ENCODE measurements at regions not wholly inside any gene's neighbourhood (a gene's known extent, or its start where the extent isn't known, plus 50 kb on each side); places are given as distances from the start of the nearest gene placed in this dataset.
"Not testable (repeated sequence)": the region's sequence is repeated elsewhere in the genome, so short reads cannot be mapped to it uniquely, and the experiment has no call there.

GRCh38 chr9:2497666-2498400 is 123.8 kb upstream of the VLDLR start:
- DNase-seq (ENCODE audit: low spot score): no peak

- DNase-seq (ENCODE audit: low spot score): no peak
Measured at GRCh38 chr9:2502210-2502609, 119.4 kb upstream of the VLDLR start.

DNA sequence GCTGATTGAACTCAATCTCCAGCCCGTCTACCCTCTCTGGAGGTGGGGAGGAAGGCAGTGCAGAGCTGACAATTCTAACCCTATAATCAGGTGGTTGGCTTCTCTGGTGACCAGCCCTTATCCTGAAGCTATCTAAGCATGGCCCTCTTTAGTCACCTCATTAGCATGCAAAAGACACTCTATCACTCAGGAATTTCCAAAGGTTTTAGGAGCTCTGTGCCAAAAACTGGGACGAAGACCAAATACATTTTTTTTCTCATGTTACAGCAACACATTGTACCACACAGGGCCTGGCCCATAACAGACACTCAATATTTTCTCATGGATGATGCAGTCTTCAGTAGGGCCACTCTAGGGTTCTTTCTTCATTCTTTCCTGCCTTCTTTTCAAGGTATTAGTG is 118.8 kb upstream of the VLDLR start:
- DNase-seq (ENCODE audit: low spot score): no peak

DNA sequence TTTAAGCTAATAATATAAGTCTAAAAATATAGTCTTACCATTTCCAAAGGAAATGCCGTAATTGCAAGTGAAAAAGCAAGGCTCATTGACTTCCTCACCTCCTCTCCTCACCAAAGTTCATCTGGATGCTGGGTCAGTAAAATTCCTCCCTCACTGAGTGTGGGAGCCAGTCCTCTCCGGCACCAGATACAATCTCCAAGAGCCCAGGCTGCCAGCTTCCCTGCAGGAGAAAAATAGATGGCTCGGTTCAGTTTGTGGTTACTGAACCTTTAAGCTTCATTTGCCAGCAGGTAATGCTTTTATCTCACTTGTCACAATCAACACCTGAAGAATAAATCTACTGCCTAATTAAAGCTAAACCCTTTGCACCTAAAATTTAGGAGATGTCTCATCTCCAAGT is 115.3 kb upstream of the VLDLR start:
- no peak for DNase-seq (ENCODE audit: low spot score)

- no peak for DNase-seq (ENCODE audit: low spot score)
Measured at GRCh38 chr9:2523591-2523990, 98.0 kb upstream of the VLDLR start.

DNA sequence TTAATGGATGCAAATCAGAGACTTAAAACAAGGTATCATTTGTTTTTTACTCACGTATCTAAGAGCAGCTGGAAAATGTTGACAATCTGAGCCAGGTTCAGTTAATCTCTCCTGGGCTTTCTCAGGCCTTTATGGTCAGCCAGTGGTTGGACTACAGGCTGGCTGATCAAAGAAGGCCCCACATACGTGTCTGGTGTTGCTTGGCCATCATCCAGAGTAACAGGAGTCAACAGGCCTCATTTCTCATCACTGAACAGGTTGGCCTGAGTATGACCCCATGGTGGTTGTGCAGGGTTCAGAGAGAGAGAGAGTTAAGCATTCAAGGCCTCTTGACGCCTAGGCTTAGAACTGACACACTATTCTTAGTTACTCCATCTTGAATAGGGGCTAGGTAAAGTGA is 97.0 kb upstream of the VLDLR start:
- no peak for DNase-seq (ENCODE audit: low spot score)

- DNase-seq (ENCODE audit: low spot score): no peak
Measured at GRCh38 chr9:2525147-2525546, 96.4 kb upstream of the VLDLR start.

GRCh38 chr9:2526071-2526828 is 95.3 kb upstream of the VLDLR start:
- no peak for DNase-seq (ENCODE audit: low spot score)

- no peak for DNase-seq (ENCODE audit: low spot score)
Measured at GRCh38 chr9:2531481-2531880, 90.1 kb upstream of the VLDLR start.

GRCh38 chr9:2536511-2536910 is 85.1 kb upstream of the VLDLR start:
- DNase-seq (ENCODE audit: low spot score): no peak

DNA sequence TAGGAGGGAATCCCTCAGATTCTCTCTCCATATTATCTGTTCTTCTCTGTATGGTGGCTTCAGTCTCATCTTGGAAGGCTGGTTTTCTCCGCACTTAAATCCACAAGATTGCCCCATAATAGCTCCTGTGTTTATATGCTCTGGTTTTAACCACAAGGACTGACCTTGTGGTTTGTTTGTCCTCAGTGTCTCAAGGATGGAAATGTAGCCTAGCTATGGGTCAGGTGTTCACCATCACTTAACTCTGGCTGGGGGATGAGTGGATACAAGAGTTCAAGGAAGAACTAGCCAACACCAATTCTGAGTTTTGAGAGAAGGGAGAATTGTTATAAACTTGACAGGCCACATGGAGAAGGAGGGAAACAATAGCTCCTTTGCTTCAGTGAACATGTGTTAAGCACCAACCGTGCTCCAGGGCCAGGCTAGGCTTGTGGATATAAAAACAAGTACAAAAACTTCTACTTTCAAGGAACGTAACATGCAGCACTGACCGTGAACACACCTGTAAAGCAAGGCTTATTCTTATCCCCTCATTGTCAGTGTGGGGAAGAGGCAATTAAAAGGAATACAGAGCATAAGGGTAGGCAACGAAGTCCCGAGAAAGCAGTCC is 75.6 kb upstream of the VLDLR start:
- no peak for DNase-seq (ENCODE audit: low spot score)

DNA sequence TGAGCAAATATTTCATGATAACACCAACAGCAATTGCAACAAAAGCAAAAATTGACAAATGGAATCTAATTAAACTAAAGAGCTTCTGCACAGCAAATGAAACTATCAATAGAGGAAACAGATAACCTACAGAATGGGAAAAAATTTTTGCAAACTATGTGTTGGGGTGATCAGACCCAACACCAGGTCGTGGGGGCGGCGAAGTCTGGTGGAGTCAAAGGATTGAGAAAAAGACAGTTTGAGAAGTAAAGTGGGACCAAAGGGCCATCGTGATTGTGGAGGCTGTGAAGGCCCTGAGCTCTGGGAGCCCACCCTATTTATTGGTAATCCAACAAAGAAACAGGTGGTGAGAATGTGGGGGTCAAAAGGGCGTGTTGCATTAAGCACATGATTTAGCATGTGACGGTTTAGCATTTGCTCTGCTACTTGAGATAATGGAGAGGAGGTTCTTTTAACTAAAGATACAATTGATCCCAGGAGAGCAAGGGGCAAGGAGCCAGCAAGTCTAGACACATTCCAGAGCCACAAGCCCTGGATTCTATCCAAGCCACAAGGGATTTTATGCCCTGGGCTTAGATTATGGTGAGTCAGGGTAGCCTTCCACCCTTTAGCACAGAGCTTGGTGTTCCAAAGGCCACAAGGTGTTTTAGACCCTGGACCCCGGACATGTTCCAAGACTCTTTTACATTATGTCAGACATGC is 65.5 kb upstream of the VLDLR start:
- not testable (repeated sequence) for DNase-seq (ENCODE audit: low spot score)

DNA sequence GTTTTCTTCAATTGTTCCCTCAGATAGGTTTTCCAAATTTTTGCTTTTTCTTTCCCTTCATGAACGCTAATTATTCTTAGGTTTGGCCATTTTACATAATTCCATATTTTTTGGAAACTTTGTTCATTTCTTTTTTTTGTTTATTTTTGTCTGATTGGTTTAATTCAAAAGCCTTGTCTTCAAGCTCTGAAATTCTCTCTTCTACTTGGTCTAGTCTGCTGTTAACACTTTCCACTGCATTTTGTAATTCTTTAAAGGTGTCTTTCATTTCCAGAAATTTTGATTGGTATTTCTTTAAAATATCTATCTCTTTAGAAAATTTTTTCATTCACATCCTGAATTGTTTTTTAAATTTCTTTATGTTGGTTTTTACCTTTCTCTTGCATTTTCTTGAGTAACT is 63.9 kb upstream of the VLDLR start:
- DNase-seq (ENCODE audit: low spot score): no peak

GRCh38 chr9:2559192-2560152 is 62.1 kb upstream of the VLDLR start:
- DNase-seq (ENCODE audit: low spot score): no peak

DNA sequence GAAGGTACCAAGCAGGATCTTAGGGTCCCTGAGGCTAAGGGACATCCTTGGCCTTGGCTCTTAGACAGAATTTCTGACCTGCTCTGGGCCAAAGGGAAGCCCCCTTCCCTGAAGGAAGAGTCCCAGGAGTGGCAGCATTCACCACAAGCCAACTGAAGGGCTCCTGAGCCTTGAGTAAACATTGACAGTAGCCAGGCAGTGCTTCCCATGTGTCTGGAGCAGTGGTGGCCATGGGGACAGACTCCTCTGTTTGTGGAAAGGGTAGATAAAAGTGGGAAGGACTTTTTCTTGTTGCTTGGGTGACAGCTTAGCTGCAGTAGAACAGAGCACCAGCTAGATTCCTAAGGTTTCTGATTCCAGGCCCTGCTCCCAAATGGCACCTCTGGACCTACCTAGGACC is 61.4 kb upstream of the VLDLR start:
- no peak for DNase-seq (ENCODE audit: low spot score)

DNA sequence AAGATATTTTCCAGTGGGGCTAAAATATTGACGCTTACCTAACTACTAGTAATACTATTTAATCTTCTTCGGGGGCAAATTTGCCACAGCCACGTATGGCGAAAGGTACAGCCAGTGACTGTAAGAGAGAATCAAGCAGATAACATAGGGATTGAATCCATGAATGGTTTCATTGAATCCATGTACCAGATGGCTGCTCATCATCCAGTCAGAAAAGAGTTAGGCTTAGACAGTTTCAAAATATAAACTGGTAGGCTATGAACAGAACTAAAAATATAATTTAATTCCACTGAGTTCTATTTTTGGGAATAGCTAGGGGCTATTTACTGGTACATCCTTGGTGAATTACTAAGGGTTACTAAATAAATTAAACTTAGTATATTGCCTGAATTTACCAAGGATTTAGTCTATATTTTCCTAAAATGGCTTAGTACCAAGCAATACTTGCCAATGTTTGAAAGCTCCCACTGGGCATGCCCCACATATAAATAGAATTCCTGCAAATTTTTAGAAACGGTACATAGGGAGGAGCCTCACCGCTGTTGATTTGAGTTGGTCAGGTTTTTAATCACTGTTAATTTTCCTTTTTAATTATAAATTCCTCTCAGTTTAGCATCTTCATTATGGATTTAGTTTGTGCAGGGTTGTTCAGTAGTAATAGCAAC is 55.8 kb upstream of the VLDLR start:
- no peak for DNase-seq (ENCODE audit: low spot score)

- peak; percentile 25 for DNase-seq (ENCODE audit: low spot score)
Measured at GRCh38 chr9:2567922-2568321, 53.7 kb upstream of the VLDLR start.

DNA sequence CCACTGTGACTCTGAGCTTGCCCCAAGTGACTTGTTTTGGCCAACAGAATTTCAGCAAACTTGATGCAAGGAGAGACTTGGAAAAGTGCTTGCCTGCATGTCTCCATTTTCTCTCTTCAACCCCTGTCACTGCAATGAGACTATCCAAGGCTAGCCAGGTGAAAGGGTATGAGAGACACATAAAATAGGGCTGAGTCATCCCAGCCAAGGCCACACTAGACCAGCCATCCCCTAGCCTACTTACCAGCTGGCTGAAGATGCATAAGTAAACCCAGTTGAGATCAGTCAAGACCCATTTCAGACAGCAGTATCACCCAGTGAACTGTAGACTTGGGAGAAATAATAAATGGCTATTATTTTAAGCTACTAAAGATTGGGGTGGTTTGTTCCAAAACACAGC is 52.9 kb upstream of the VLDLR start:
- peak; percentile 31 for DNase-seq (ENCODE audit: low spot score)

DNA sequence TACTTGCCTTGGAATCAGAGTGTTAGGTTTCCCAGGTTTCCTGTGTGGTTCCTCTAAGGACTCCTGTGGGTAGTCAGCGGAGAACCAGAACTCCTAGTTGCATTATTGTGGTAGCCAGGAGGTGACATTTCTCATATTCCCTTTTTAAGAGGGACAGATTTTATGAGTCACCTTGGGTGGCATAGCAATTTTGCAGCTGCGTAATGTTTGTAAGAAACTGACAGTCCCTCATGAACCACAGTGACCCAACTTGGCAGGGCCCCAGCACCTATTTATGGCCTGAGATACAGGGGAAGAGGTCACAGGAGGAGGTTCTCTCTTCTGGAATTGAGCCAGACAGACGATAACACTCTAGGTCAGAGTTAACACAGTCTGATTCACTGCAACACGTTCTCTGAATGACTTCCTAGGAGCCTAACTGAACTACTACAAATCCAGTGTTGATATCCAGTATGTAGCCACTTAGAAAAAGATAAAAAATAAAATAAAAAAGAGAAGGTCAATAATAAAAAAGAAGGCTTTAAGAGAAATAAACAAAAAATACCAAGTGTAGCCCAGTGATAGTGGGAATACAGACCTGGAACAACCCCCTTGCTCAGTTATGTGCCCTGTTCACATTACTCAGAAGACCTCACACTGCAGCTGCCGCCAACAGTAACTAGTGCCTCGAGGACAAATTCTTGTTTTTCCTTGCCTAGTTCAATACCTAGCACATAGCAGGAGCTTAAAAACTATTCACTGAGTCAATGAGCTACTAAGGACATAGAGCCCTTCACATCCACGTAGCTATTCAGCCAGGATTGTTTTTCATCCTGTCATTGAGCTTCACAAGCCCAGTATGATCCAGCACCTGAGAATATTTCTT is 50.7 kb upstream of the VLDLR start:
- peak; percentile 95 for DNase-seq (ENCODE audit: low spot score)
